Stimulated activated CD8-positive, alpha-beta memory T cell treated with anti-CD3 and anti-CD28 coated beads, Interleukin-12 subunit alpha, Interleukin-12 subunit beta, amount 100 ng/mL, for 4 hours (primary cell): ENCODE measurements at regions not wholly inside any gene's neighbourhood (a gene's known extent, or its start where the extent isn't known, plus 50 kb on each side); places are given as distances from the start of the nearest gene placed in this dataset.
"Not testable (repeated sequence)": the region's sequence is repeated elsewhere in the genome, so short reads cannot be mapped to it uniquely, and the experiment has no call there.

ENCODE experiments used
- DNase-seq: peaks from one replicate; pipeline ENCODE4 v3.0.0-alpha.2; 2020; ENCODE audit warnings: low read depth

DNA sequence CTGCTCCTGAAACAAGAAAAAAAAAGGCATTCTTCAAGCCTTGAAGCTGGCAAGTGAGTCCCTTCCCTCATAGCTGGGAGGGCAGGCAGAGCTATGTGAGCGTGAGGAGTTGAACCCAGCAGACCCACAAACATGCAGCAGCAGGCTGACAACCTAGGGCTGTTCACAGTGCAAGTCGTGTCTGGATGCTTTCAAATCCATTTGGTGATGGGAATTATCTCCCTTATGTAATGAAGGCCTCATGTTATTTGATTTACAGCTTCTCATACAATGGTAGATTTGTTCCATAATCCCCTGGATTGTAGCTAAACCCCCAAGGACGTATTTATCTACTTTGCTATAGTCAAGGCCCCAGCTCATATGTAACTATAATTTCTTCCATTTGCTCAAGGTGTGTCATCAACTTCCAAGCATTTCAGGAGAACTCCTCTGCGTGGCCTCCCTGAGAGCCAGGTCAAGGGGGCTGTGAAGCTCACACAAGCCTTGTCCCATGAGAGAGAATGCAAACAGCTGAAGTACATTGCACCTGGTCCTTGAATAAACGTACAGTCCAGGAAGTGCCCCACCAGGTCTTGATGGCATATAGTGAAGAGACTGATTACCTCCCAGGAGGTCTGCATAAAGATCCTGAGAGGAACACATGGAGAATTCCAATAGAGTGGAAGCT lies 124.8 kb upstream of the SLC1A3 start:
- DNase-seq = no peak

- DNase-seq = no peak
Observed at GRCh38 chr5:36482812-36483211, 123.6 kb upstream of the SLC1A3 start.

GRCh38 chr5:36489505-36489904 lies 116.9 kb upstream of the SLC1A3 start:
- DNase-seq = no peak

DNA sequence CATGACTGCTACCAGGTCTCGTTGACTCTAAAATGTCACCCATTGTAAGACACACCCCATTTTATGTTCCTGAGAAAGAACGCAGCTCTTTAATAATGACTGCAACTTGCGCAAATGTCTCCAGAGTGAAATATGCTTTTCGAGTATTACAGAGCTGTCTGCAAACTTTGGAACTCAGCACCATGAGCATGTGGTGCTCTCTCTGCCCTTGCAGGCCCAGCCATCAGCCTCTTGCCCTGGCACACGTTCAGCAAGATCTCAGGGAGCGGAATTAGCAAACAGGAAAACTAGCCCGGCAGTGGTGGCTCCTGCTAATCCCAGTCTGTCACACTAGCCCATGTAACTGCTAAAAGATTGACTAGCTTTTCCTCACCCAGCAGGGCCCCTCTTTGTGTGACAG lies 114.5 kb upstream of the SLC1A3 start:
- DNase-seq = no peak

GRCh38 chr5:36492984-36493654 lies 113.3 kb upstream of the SLC1A3 start:
- no peak for DNase-seq

DNA sequence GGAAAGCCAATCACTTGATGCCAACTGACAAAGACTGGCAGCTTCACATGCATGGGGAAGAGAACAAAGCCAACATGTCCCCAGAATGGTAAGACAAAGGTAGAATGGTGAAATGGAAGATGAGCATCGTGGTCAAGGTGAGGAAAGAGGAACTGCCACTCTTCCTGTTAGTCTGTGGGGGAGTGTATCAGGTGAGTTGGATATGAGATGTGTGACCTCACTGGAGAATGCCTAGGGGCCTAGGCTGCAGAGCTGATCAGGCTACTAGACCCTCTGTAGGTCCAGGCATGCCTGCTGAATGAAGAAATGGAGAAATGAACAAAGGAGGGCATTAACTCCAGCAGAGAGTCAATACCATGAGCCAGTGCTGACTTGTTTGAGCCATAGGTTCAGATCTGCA lies 112.4 kb upstream of the SLC1A3 start:
- DNase-seq = no peak

DNA sequence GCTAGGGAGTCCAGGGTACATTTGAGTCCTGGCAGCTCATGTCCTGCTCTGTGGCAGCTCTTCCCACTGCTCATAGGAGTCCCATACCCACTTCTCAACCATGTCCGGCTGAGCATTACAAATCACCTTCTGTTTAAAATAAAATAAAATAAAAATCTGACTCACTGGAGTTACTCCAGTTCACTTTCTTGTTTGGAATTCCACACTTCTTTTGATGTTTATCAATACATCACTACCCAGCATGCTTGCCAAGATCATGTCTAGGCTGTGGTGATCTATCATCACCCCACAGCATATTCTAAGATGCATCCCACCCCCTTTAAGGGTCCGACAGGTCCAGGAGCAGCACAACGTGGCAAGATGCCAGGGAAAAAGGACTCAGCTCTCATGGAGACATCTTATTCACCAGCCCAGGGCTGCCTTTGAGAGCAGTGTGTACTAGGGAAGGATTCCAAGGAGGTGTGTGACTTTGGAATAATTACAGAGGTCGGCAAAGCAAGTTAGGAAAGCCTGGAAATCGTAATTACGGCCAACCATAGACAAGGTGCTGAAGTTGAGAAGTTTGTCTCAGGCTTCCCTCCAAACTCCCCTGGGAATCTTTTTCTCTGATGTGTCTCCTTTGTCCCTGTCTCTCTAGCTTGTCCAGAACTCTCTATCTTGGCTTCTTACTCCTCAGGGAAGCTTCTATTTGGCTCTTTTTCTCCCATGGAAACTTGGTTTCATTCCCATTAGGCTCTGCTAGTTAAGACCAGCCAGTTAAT lies 111.4 kb upstream of the SLC1A3 start:
- no peak for DNase-seq

GRCh38 chr5:36495611-36496010 lies 110.8 kb upstream of the SLC1A3 start:
- no peak for DNase-seq

- DNase-seq = no peak
Observed at GRCh38 chr5:36496471-36496870, 109.9 kb upstream of the SLC1A3 start.

DNA sequence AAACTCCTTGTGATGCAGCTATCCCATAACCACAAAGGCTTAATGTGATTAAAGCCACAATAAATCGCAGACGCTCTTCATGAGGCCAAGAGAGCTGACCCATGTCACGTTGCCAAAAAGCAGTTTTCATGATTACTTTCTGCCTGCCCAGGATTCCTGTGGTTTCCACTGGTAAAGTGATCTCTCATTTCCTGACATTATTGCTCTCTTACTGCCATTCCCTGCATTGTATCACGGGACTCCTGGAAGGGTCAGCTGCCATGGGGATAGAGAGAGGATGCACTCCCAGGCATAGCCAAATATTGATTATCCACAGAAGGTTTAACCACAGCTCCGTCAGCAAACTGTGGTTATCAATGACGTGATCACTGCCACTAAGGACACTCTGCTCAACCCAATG lies 103.8 kb upstream of the SLC1A3 start:
- DNase-seq = no peak

GRCh38 chr5:36505021-36505420 lies 101.4 kb upstream of the SLC1A3 start:
- no peak for DNase-seq

GRCh38 chr5:36507332-36507952 lies 99.0 kb upstream of the SLC1A3 start:
- peak; percentile 15 for DNase-seq

DNA sequence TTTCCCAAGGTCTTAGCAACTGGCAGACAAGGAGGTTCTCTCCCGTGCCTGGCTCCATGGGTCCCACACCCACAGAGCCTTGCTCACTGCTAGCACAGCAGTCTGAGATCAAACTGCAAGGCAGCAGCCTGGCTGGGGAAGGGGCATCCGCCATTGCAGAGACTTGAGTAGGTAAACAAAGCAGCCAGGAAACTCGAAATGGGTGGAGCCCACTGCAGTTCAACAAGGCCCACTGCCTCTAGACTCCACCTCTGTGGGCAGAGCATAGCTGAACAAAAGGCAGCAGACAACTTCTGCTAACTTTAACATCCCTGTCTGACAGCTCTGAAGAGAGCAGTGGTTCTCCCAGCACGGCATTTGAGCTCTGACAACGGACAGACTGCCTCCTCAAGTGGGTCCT lies 98.1 kb upstream of the SLC1A3 start:
- not testable (repeated sequence) for DNase-seq

- not testable (repeated sequence) for DNase-seq
Observed at GRCh38 chr5:36513647-36514046, 92.8 kb upstream of the SLC1A3 start.

DNA sequence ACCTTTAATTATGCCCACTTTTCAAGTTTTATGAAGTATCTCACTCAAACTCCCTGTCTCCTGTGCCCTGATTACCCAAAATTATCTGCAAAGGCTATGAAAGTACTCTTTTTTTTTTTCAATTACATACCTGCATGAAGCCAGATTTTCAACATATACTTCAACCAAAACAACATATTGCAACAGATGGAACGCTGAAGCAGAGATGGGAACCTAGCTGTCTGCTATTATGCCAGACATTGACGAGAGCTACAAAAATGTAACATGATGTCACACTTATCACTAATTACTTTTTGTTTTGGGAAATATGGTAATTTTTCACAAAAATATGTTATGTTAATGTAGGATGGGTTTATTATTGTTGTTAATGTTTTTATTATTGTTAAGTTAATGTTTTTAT lies 86.5 kb upstream of the SLC1A3 start:
- DNase-seq = no peak

DNA sequence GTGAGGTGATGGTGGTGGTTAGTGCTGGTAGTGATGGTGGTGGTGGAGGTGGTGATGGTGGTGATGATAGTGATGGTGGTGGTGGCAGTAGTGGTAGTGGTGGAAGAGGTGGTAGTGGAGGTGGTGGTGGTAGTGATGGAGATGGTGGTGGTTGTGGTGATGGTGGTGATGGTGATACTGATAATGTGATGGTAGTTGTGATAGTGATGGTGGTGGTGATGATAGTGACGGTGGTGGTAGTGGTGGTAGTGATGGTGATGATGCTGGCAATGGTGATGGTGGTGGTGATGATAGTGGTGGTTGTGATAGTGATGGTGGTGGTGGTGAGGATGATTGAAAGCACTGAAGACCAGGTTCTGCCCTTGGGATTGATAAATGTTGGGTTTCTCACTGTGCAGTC lies 85.2 kb upstream of the SLC1A3 start:
- DNase-seq = no peak

GRCh38 chr5:36521838-36522745 lies 84.3 kb upstream of the SLC1A3 start:
- no peak for DNase-seq

GRCh38 chr5:36522746-36523065 lies 83.7 kb upstream of the SLC1A3 start:
- no peak for DNase-seq

DNA sequence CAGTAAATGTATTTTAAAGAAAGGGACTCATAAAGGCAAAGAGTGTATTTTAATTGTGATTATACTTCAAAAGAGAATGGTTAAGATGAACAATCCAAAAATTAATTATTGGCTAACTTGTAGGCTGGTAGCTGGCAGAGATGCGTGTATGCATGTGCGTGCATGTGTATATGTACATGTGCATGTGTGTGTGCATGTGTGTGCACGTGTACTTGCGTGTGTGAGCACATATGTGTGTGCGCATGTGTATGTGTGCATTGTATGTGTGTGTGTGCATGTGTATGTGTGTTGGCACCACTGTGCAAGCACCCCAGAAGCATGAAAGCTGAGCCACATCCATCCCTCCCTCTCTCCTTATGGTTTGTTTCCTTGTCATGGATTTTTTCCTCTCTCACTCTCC lies 83.0 kb upstream of the SLC1A3 start:
- no peak for DNase-seq

- no peak for DNase-seq
Observed at GRCh38 chr5:36523926-36524325, 82.5 kb upstream of the SLC1A3 start.

DNA sequence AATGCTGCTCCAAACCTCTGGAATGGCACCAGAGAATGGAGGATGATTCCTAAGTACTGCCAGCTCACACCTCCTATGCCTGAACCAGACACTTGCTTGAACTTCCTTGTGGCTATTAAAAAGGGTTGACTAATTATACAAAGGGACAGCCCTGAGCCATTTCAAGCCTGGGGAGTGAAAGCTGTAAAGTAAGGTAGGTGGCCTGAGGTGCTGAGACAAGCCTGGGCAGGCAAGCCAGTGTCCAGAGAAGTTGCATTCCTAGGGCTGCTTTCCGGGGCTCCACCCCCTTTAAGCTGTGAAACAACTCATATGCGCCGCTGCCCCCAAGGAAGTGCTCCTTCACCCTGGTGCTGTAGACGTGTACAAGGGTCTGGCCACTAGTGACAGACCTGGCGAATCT lies 79.9 kb upstream of the SLC1A3 start:
- no peak for DNase-seq

DNA sequence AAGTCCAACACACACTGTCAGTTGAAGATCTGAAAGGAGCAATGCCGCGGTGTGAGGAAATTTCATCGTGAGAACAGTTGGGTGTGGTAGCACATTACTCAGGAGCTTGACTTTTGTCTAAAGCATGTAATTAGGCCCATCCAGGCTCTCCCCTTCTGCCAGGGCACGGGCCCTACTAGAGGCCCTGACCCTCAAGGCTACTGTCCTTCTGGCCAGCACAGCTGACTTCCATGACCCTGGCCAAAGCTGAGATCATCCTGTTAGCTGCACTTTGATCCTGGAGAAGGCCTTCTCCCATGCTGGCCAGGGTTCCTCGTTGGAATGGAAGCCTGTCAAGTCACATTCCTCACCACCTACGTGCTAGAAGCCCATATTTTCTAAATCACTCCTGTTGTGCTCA lies 77.8 kb upstream of the SLC1A3 start:
- no peak for DNase-seq
